ENCODE measurements at regions not wholly inside any gene's neighbourhood (a gene's known extent, or its start where the extent isn't known, plus 50 kb on each side); places are given as distances from the start of the nearest gene placed in this dataset.

GRCh38 chr1:94725566-94725965 is 94.6 kb upstream of the SLC44A3 start:
- no peak overlapping the region for H3K4me3 Mint-ChIP-seq
- no peaks in the 10 kb centered on the region for H3K36me3 Mint-ChIP-seq (ENCODE audit: low read depth)
- intact Hi-C loops (cut with micrococcal nuclease): no loop called here
- H3K4me1 Mint-ChIP-seq: peaks cover 5% of the 10 kb centered on the region
- H3K27ac Mint-ChIP-seq: no peak overlapping the region
- peaks cover 2% of the 10 kb centered on the region for H3K27me3 Mint-ChIP-seq
- no peaks in the 10 kb centered on the region for H3K9me3 Mint-ChIP-seq
- DNase-seq: no peak

DNA sequence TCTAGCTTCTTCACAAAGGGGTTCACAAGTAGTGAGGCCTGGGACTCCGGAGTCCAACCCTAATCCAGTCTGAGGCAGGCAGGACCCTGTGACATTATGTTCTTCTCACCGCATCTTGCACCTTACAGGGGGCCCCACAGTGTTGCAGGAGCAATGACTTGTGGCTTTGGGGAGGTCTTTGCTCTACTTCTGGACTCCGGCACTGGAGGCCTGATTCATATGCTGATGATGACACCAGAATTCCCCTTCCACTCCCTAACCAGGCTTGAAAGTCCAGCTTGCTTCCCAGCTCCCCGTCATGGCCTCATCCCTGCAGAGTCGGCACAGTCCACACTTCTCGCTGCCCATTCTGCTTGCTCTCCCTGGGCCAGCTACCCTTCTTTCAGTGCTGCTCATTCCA is 96.3 kb upstream of the SLC44A3 start:
- peaks cover 12% of the 10 kb centered on the region for H3K4me1 Mint-ChIP-seq
- H3K4me3 Mint-ChIP-seq: no peak overlapping the region
- peaks cover 2% of the 10 kb centered on the region for H3K27me3 Mint-ChIP-seq
- H3K27ac Mint-ChIP-seq: no peak overlapping the region
- no peaks in the 10 kb centered on the region for H3K9me3 Mint-ChIP-seq
- DNase-seq: no peak
- H3K36me3 Mint-ChIP-seq (ENCODE audit: low read depth): no peaks in the 10 kb centered on the region
- intact Hi-C loops (cut with micrococcal nuclease): no loop called here

GRCh38 chr1:94723463-94723862 is 96.7 kb upstream of the SLC44A3 start:
- DNase-seq: no peak
- H3K9me3 Mint-ChIP-seq: no peaks in the 10 kb centered on the region
- peaks cover 12% of the 10 kb centered on the region for H3K4me1 Mint-ChIP-seq
- H3K4me3 Mint-ChIP-seq: no peak overlapping the region
- H3K36me3 Mint-ChIP-seq (ENCODE audit: low read depth): no peaks in the 10 kb centered on the region
- H3K27ac Mint-ChIP-seq: no peak overlapping the region
- H3K27me3 Mint-ChIP-seq: peaks cover 2% of the 10 kb centered on the region
- intact Hi-C loops (cut with micrococcal nuclease): no loop called here

DNA sequence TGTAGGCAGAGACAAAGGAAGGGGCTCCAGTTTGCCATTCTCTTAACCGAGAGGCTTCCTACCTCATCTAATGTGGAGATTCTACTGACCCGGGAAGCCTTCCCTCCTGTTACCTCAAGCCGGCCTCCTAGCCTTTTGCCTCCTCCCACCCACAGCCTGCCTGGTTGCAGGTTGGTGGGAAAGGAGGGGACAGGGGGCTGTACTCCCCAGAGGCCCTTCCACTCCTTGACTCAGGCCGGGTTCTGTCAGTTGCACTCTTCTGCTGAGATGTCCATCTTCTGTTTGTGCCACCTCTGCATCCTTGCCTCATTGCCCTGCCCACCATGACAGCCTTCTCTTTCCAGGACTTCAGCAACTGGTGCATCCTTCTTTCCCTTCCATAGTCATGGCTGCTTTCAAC is 98.0 kb upstream of the SLC44A3 start:
- Mint-ChIP-seq H3K4me3 (no peak overlapping the region), H3K36me3 (ENCODE audit: low read depth) (no peaks in the 10 kb centered on the region), H3K9me3 (no peaks in the 10 kb centered on the region), H3K27me3 (peaks cover 2% of the 10 kb centered on the region), H3K27ac (no peak overlapping the region), H3K4me1 (peaks cover 12% of the 10 kb centered on the region)
- intact Hi-C loops (cut with micrococcal nuclease): no loop called here
- DNase-seq: no peak

- no peaks in the 10 kb centered on the region for H3K9me3 Mint-ChIP-seq
- H3K27me3 Mint-ChIP-seq: no peaks in the 10 kb centered on the region
- no peak overlapping the region for H3K4me3 Mint-ChIP-seq
- peak; percentile 59 for DNase-seq
- H3K4me1 Mint-ChIP-seq: peaks cover 12% of the 10 kb centered on the region
- H3K27ac Mint-ChIP-seq: no peak overlapping the region
- intact Hi-C loops (cut with micrococcal nuclease): no loop called here
- no peaks in the 10 kb centered on the region for H3K36me3 Mint-ChIP-seq (ENCODE audit: low read depth)
Measured at GRCh38 chr1:94721240-94721639, 98.9 kb upstream of the SLC44A3 start.

DNA sequence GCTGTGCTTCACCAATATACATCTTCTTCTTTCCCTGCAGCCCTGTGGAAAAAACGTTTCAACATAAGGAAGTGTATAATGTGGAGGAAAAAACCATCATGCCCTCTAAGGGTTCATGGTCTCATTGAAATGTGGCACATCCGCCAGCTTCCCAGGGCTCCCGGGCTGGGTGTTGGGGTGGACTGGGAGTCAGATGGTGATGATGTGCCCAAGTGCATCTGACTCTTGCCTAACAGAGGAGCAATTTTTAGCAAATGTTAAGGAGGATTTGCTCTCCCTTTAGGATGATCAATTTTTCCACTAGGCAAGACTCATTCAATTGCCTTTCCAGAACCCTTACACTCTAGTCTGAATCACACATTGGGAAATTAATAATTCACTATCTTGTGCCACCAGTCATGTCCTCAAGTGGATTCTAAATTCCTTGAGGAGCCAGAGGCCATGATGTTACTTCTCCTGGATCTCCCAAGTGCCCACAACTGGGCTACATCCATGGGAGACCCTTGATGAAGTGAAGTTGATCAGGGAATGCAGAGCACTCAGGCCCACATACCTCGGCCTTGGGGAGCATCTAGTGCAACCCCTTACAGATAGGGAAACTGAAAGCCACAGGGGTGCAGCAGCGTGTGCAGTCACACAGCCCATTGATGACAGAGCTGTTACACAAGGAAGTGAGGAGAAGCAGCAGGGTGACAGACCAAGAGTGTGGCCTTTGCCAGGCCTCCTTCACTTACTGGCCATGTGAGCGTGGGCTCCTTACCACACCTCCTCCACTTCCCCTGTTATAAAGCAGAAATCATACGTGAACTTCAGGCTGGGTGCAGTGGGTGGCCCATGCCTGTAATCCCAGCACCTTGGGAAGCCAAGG is 100.0 kb upstream of the SLC44A3 start:
- intact Hi-C loops (cut with micrococcal nuclease): no loop called here
- Mint-ChIP-seq H3K9me3 (no peaks in the 10 kb centered on the region), H3K27me3 (no peaks in the 10 kb centered on the region), H3K36me3 (ENCODE audit: low read depth) (no peaks in the 10 kb centered on the region), H3K4me3 (peak overlapping the region; percentile 33), H3K4me1 (peaks cover 12% of the 10 kb centered on the region), H3K27ac (no peak overlapping the region)
- DNase-seq: peak; percentile 70

GRCh38 chr1:94716965-94717364 is 103.2 kb upstream of the SLC44A3 start:
- H3K36me3 Mint-ChIP-seq (ENCODE audit: low read depth): no peaks in the 10 kb centered on the region
- no peak overlapping the region for H3K27ac Mint-ChIP-seq
- no peak for DNase-seq
- H3K4me1 Mint-ChIP-seq: peaks cover 12% of the 10 kb centered on the region
- intact Hi-C loops (cut with micrococcal nuclease): no loop called here
- no peaks in the 10 kb centered on the region for H3K9me3 Mint-ChIP-seq
- H3K27me3 Mint-ChIP-seq: no peaks in the 10 kb centered on the region
- H3K4me3 Mint-ChIP-seq: no peak overlapping the region

- no peaks in the 10 kb centered on the region for H3K9me3 Mint-ChIP-seq
- no peaks in the 10 kb centered on the region for H3K36me3 Mint-ChIP-seq (ENCODE audit: low read depth)
- H3K4me3 Mint-ChIP-seq: no peak overlapping the region
- peaks cover 2% of the 10 kb centered on the region for H3K27me3 Mint-ChIP-seq
- DNase-seq: no peak
- H3K4me1 Mint-ChIP-seq: peaks cover 5% of the 10 kb centered on the region
- intact Hi-C loops (cut with micrococcal nuclease): no loop called here
- no peak overlapping the region for H3K27ac Mint-ChIP-seq
Measured at GRCh38 chr1:94715321-94715720, 104.8 kb upstream of the SLC44A3 start.

GRCh38 chr1:94714552-94714951 is 105.6 kb upstream of the SLC44A3 start:
- no peak for DNase-seq
- Mint-ChIP-seq H3K36me3 (ENCODE audit: low read depth) (no peaks in the 10 kb centered on the region), H3K9me3 (no peaks in the 10 kb centered on the region), H3K27me3 (peaks cover 2% of the 10 kb centered on the region), H3K4me3 (no peak overlapping the region), H3K4me1 (no peaks in the 10 kb centered on the region), H3K27ac (no peak overlapping the region)
- intact Hi-C loops (cut with micrococcal nuclease): no loop called here

- intact Hi-C loops (cut with micrococcal nuclease): no loop called here
- no peak for DNase-seq
- no peak overlapping the region for H3K27ac Mint-ChIP-seq
- H3K4me1 Mint-ChIP-seq: no peaks in the 10 kb centered on the region
- H3K4me3 Mint-ChIP-seq: no peak overlapping the region
- H3K9me3 Mint-ChIP-seq: no peaks in the 10 kb centered on the region
- peaks cover 2% of the 10 kb centered on the region for H3K27me3 Mint-ChIP-seq
- H3K36me3 Mint-ChIP-seq (ENCODE audit: low read depth): no peaks in the 10 kb centered on the region
Measured at GRCh38 chr1:94714152-94714551, 106.0 kb upstream of the SLC44A3 start.

GRCh38 chr1:94713472-94714141 is 106.5 kb upstream of the SLC44A3 start:
- DNase-seq: no peak
- H3K4me3 Mint-ChIP-seq: no peak overlapping the region
- peaks cover 2% of the 10 kb centered on the region for H3K27me3 Mint-ChIP-seq
- no peaks in the 10 kb centered on the region for H3K36me3 Mint-ChIP-seq (ENCODE audit: low read depth)
- H3K9me3 Mint-ChIP-seq: no peaks in the 10 kb centered on the region
- no peak overlapping the region for H3K27ac Mint-ChIP-seq
- intact Hi-C loops (cut with micrococcal nuclease): no loop called here
- H3K4me1 Mint-ChIP-seq: no peaks in the 10 kb centered on the region

- no peaks in the 10 kb centered on the region for H3K4me1 Mint-ChIP-seq
- no peaks in the 10 kb centered on the region for H3K36me3 Mint-ChIP-seq (ENCODE audit: low read depth)
- peaks cover 9% of the 10 kb centered on the region for H3K27me3 Mint-ChIP-seq
- no peak overlapping the region for H3K4me3 Mint-ChIP-seq
- no peak overlapping the region for H3K27ac Mint-ChIP-seq
- intact Hi-C loops (cut with micrococcal nuclease): no loop called here
- no peak for DNase-seq
- no peaks in the 10 kb centered on the region for H3K9me3 Mint-ChIP-seq
Measured at GRCh38 chr1:94709891-94710581, 110.1 kb upstream of the SLC44A3 start.

- no peaks in the 10 kb centered on the region for H3K4me1 Mint-ChIP-seq
- no peak overlapping the region for H3K27ac Mint-ChIP-seq
- intact Hi-C loops (cut with micrococcal nuclease): no loop called here
- no peak overlapping the region for H3K4me3 Mint-ChIP-seq
- no peaks in the 10 kb centered on the region for H3K36me3 Mint-ChIP-seq (ENCODE audit: low read depth)
- no peaks in the 10 kb centered on the region for H3K9me3 Mint-ChIP-seq
- no peak for DNase-seq
- peaks cover 16% of the 10 kb centered on the region for H3K27me3 Mint-ChIP-seq
Measured at GRCh38 chr1:94708811-94709210, 111.3 kb upstream of the SLC44A3 start.

DNA sequence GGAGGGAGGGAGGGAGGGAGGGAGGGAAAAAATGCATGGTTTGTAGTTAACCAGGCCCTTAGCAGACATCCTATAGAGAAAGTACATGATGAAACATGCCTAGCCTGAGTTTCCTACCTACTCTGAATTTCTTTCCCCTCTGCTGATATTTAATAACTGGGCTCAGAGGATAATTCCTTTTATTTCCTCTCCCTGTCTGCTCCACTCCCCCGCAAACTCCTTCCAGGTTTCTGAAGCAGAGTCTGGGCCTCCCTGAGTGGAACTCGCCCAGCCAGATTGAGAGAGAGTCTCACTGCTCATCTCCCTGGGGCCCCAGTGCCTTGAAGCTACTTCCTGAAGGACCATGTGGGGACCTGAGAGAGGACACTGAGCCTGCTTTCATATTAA is 111.9 kb upstream of the SLC44A3 start:
- no peak overlapping the region for H3K4me3 Mint-ChIP-seq
- no peak for DNase-seq
- intact Hi-C loops (cut with micrococcal nuclease): no loop called here
- H3K4me1 Mint-ChIP-seq: no peaks in the 10 kb centered on the region
- no peak overlapping the region for H3K27ac Mint-ChIP-seq
- H3K36me3 Mint-ChIP-seq (ENCODE audit: low read depth): no peaks in the 10 kb centered on the region
- no peaks in the 10 kb centered on the region for H3K9me3 Mint-ChIP-seq
- peaks cover 17% of the 10 kb centered on the region for H3K27me3 Mint-ChIP-seq

Measured in activated CD4-positive, alpha-beta T cell treated with anti-CD3 and anti-CD28 coated beads, Interleukin-2, amount 10 ng/mL, durations not matched to agents 24 days and 14 days (primary cell).